B cell (primary cell): ENCODE measurements at regions not wholly inside any gene's neighbourhood (a gene's known extent, or its start where the extent isn't known, plus 50 kb on each side); places are given as distances from the start of the nearest gene placed in this dataset.

Experiments
- ATAC-seq: fragments of 200-7000 bp; cut with Tn5 transposase; one replicate; pipeline ENCODE4 v1.10.0; 2021; ENCODE audit warnings: low read depth, mild to moderate bottlenecking, moderate number of reproducible peaks, moderate library complexity
- CTCF ChIA-PET: fragments of 350-600 bp; sonication (Branson Sonifier 250); formaldehyde crosslinking; loops from one replicate; lab custom pipeline; 2021; ENCODE audit warnings: antibody characterized with exemption, inconsistent platforms; lab: Charles Lee
- POLR2A ChIA-PET: fragments of 350-600 bp; sonication (Branson Sonifier 250); formaldehyde crosslinking; loops from one replicate; lab custom pipeline; 2021; ENCODE audit warnings: antibody characterized with exemption; lab: Charles Lee
- DNase-seq: peaks from one replicate; pipeline ENCODE4 v3.0.0; 2013
- H2AFZ ChIP-seq: 2 replicates; pipeline ENCODE4 v1.6.1; 2012; ENCODE audit warnings: mild to moderate bottlenecking, low read depth, low read length; ENCODE audit not compliant: insufficient read depth, poor library complexity, severe bottlenecking
- H3K27ac ChIP-seq, 2 donors: 1 replicate in 1 of 2; 2 replicates in 1 of 2; pipeline ENCODE4 v1.5.1; 2012 to 2013; ENCODE audit warnings: low read length in 2 of 2, mild to moderate bottlenecking in 2 of 2, moderate library complexity in 1 of 2
- H3K27me3 ChIP-seq, 4 experiments: fragments of 200-600 bp in 1 of 4; sonication (generic) in 1 of 4; replicated peaks in 1 of 4; 1 replicate in 2 of 4; 2 replicates in 2 of 4; pipeline versions ENCODE4 v1.6.1 to v1.7.0; 2013 to 2016; ENCODE audit warnings: low read length in 3 of 4, mild to moderate bottlenecking in 2 of 4, mixed read lengths in 1 of 4, moderate library complexity in 1 of 4; ENCODE audit not compliant: insufficient read depth in 4 of 4, control insufficient read depth in 3 of 4; ENCODE audit errors: control extremely low read depth in 1 of 4
- H3K36me3 ChIP-seq, 2 experiments: replicated peaks in 1 of 2; 1 replicate in 1 of 2; 2 replicates in 1 of 2; pipeline versions ENCODE4 v1.6.1 to v1.7.1; 2013; ENCODE audit warnings: low read length in 1 of 2; ENCODE audit not compliant: insufficient read depth in 2 of 2, control insufficient read depth in 1 of 2; ENCODE audit errors: control extremely low read depth in 1 of 2, extremely low read depth in 1 of 2
- H3K4me1 ChIP-seq, 2 donors: fragments of 200-600 bp in 1 of 2; sonication (generic) in 1 of 2; 1 replicate in 1 of 2; 2 replicates in 1 of 2; pipeline versions ENCODE4 v1.5.1 to v1.6.1; 2013 to 2017; ENCODE audit warnings: low read length in 2 of 2; ENCODE audit not compliant: control insufficient read depth in 2 of 2, insufficient read depth in 2 of 2
- H3K4me2 ChIP-seq: replicated peaks from 2 replicates; pipeline ENCODE3; 2012; ENCODE audit warnings: mild to moderate bottlenecking, low read depth, low read length; ENCODE audit not compliant: poor library complexity, severe bottlenecking
- H3K4me3 ChIP-seq, 5 experiments: fragments of 200-600 bp in 1 of 5; sonication (generic) in 1 of 5; 1 replicate in 3 of 5; 2 replicates in 2 of 5; pipeline versions ENCODE4 v1.5.1 to v1.7.0; 2011 to 2016; ENCODE audit warnings: low read length in 4 of 5, mild to moderate bottlenecking in 4 of 5, low read depth in 2 of 5, control low read depth in 1 of 5, moderate library complexity in 1 of 5; ENCODE audit not compliant: insufficient read depth in 1 of 5; ENCODE audit errors: control extremely low read depth in 1 of 5, extremely low read depth in 1 of 5
- H3K79me2 ChIP-seq: fragments of 200-600 bp; sonication (generic); one replicate; pipeline ENCODE4 v1.6.0; 2016; ENCODE audit warnings: low read length; ENCODE audit not compliant: control insufficient read depth, insufficient read depth
- H3K9ac ChIP-seq: fragments of 200-600 bp; sonication (generic); 2 replicates; pipeline ENCODE4 v1.6.1; 2017; ENCODE audit warnings: mild to moderate bottlenecking, low read length, moderate library complexity
- H3K9me3 ChIP-seq, 3 donors: one replicate each; pipeline versions ENCODE4 v1.6.1 to v1.7.1; 2013; ENCODE audit warnings: low read length in 2 of 3; ENCODE audit not compliant: control insufficient read depth in 2 of 3, insufficient read depth in 1 of 3; ENCODE audit errors: control extremely low read depth in 1 of 3
- H4K20me1 ChIP-seq: 2 replicates; pipeline ENCODE4 v1.6.0; 2012; ENCODE audit warnings: mild to moderate bottlenecking, low read length; ENCODE audit not compliant: insufficient read depth, control insufficient read depth, poor library complexity, severe bottlenecking
- H3K27ac Mint-ChIP-seq: one replicate; pipeline ENCODE4 v1.8.0; 2021; ENCODE audit warnings: mixed read lengths
- H3K27me3 Mint-ChIP-seq: one replicate; pipeline ENCODE4 v1.8.0; 2021; ENCODE audit warnings: mixed read lengths
- H3K4me1 Mint-ChIP-seq: one replicate; pipeline ENCODE4 v1.8.0; 2021; ENCODE audit warnings: mixed read lengths
- H3K4me3 Mint-ChIP-seq: one replicate; pipeline ENCODE4 v1.8.0; 2021; ENCODE audit warnings: mixed read lengths
- H3K9me3 Mint-ChIP-seq: one replicate; pipeline ENCODE4 v1.8.0; 2022; ENCODE audit warnings: mixed read lengths; ENCODE audit not compliant: insufficient read depth
- EZH2 ChIP-seq: IDR thresholded peaks from 2 replicates; pipeline ENCODE4 v1.6.1; 2012; ENCODE audit warnings: borderline replicate concordance, low read depth, mild to moderate bottlenecking, moderate library complexity, low read length; ENCODE audit not compliant: insufficient read depth, poor library complexity, severe bottlenecking
- WGBS: methylation state at CpG from one replicate; pipeline ENCODE4 v1.1.5; 2013; ENCODE audit warnings: missing lambda C conversion rate; ENCODE audit not compliant: insufficient coverage; 5-methylcytosine and 5-hydroxymethylcytosine counted together
- intact Hi-C: fragments of 100-400 bp; cut with micrococcal nuclease; formaldehyde crosslinking; loops from one replicate; pipeline ENCODE4 v1.10.0; 2022
- TF ChIP-seq, protein P1 (sequence below): fragments of 200-600 bp; IDR thresholded peaks from one replicate; pipeline ENCODE4 v1.8.0; 2022; ENCODE audit warnings: antibody characterized with exemption, mild to moderate bottlenecking

GRCh38 chr6:40290816-40291215, 296.3 kb downstream of the LRFN2 start:
- CTCF ChIA-PET, result no interaction called here
- H3K27me3 Mint-ChIP-seq, result peaks cover 36% of the 10 kb centered on the region

DNA sequence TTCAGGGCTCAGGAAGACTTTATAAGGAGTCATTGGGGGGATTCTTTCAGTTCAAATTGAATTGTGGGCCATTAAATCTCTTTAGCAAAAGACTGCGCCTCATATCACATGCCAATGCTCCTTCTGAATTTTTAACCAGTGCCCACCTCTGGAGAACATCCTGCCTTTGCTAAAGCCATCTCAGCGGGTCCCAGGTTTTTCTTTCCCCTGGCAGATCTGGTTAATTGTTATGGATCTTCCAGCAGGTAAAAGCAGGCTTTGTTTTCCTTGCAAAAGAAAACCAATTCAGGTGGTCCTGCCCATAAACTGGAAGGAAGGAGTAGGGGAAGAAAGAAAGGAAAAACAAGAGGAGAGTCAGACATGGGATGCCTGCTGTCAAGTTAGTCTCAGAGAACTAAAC, 298.2 kb downstream of the LRFN2 start:
- Histone ChIP-seq H3K9ac (no peak overlapping the region), H3K4me3 (no peak overlapping the region), H3K27ac (no peak overlapping the region), H3K4me2 (no peak overlapping the region), H3K4me1 (no peaks in the 10 kb centered on the region), H2AFZ (no peak overlapping the region), H3K27me3 (peaks cover 0 to 15% (median 4%) of the 10 kb centered on the region in 4 experiments), H3K79me2 (no peaks in the 10 kb centered on the region), H4K20me1 (no peaks in the 10 kb centered on the region), H3K9me3 (no peaks in the 10 kb centered on the region), H3K36me3 (no peaks in the 10 kb centered on the region)
- intact Hi-C loops, result no loop called here
- H3K27ac Mint-ChIP-seq, result no peak overlapping the region
- DNase-seq (no peak), ATAC-seq (no peak)
- WGBS, result 100% methylated on average over 1 of the region's 2 CpGs
- no peaks in the 10 kb centered on the region for H3K4me1 Mint-ChIP-seq
- POLR2A ChIA-PET, result no interaction called here
- H3K9me3 Mint-ChIP-seq, result no peaks in the 10 kb centered on the region
- no peak overlapping the region for H3K4me3 Mint-ChIP-seq
- CTCF ChIA-PET, result no interaction called here
- H3K27me3 Mint-ChIP-seq, result peaks cover 43% of the 10 kb centered on the region
- TF ChIP-seq, protein P1, sequence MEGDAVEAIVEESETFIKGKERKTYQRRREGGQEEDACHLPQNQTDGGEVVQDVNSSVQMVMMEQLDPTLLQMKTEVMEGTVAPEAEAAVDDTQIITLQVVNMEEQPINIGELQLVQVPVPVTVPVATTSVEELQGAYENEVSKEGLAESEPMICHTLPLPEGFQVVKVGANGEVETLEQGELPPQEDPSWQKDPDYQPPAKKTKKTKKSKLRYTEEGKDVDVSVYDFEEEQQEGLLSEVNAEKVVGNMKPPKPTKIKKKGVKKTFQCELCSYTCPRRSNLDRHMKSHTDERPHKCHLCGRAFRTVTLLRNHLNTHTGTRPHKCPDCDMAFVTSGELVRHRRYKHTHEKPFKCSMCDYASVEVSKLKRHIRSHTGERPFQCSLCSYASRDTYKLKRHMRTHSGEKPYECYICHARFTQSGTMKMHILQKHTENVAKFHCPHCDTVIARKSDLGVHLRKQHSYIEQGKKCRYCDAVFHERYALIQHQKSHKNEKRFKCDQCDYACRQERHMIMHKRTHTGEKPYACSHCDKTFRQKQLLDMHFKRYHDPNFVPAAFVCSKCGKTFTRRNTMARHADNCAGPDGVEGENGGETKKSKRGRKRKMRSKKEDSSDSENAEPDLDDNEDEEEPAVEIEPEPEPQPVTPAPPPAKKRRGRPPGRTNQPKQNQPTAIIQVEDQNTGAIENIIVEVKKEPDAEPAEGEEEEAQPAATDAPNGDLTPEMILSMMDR, result no peak
- TF ChIP-seq EZH2, result no peak

More at GRCh38 chr6:40290816-40291215, 296.3 kb downstream of the LRFN2 start:
- no peaks in the 10 kb centered on the region for H3K9me3 Mint-ChIP-seq
- Histone ChIP-seq H3K27ac (no peak overlapping the region), H3K9ac (no peak overlapping the region), H3K36me3 (no peaks in the 10 kb centered on the region), H4K20me1 (no peaks in the 10 kb centered on the region), H3K4me1 (no peaks in the 10 kb centered on the region), H2AFZ (no peak overlapping the region), H3K9me3 (no peaks in the 10 kb centered on the region), H3K79me2 (no peaks in the 10 kb centered on the region), H3K4me3 (no peak overlapping the region), H3K27me3 (peaks cover 0 to 18% (median 4%) of the 10 kb centered on the region in 4 experiments), H3K4me2 (no peak overlapping the region)
- H3K27ac Mint-ChIP-seq, result no peak overlapping the region
- DNase-seq (no peak), ATAC-seq (no peak)
- intact Hi-C loops, result no loop called here
- no peak overlapping the region for H3K4me3 Mint-ChIP-seq
- POLR2A ChIA-PET, result no interaction called here
- TF ChIP-seq, protein P1, result no peak
- TF ChIP-seq EZH2, result no peak
- no peaks in the 10 kb centered on the region for H3K4me1 Mint-ChIP-seq
- whole genome bisulfite sequencing, result 67% methylated on average over 1 of the region's 2 CpGs
